ENCODE measurements at regions not wholly inside any gene's neighbourhood (a gene's known extent, or its start where the extent isn't known, plus 50 kb on each side); places are given as distances from the start of the nearest gene placed in this dataset.

- DNase-seq (ENCODE audit: low read depth) = no peak
- no peak overlapping the region for H3K4me3 ChIP-seq (ENCODE audit: low read depth, low read length)
- TF ChIP-seq, protein P1, sequence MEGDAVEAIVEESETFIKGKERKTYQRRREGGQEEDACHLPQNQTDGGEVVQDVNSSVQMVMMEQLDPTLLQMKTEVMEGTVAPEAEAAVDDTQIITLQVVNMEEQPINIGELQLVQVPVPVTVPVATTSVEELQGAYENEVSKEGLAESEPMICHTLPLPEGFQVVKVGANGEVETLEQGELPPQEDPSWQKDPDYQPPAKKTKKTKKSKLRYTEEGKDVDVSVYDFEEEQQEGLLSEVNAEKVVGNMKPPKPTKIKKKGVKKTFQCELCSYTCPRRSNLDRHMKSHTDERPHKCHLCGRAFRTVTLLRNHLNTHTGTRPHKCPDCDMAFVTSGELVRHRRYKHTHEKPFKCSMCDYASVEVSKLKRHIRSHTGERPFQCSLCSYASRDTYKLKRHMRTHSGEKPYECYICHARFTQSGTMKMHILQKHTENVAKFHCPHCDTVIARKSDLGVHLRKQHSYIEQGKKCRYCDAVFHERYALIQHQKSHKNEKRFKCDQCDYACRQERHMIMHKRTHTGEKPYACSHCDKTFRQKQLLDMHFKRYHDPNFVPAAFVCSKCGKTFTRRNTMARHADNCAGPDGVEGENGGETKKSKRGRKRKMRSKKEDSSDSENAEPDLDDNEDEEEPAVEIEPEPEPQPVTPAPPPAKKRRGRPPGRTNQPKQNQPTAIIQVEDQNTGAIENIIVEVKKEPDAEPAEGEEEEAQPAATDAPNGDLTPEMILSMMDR (IDR thresholded peaks at IDR 0.05; ENCODE audit: insufficient read depth, low read length) = no peak
Measured at GRCh38 chr9:29968831-29969230, 2395.6 kb upstream of the C9orf72 start.

DNA sequence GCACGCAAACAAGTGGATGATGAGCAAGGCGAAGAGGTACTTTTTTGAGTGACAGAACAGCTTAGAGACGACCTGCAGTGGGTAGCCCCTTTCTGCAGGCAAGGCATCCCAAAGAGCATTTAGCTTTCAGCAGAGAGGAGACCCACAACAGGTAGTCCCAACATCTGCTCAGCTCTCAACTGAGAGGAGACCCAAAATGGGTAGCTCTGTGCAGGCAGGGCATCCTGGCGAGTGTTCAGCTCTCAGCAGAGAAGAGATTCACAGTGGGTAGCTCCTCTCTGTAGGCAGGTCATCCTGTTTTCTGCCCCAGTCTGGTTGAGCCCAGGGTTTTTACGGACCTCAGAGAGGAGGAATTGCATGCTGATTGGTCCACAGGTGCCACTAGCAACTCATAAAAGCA lies 2396.1 kb upstream of the C9orf72 start:
- DNase-seq (ENCODE audit: low read depth) = no peak
- no peak overlapping the region for H3K4me3 ChIP-seq (ENCODE audit: low read depth, low read length)
- TF ChIP-seq, protein P1 (IDR thresholded peaks at IDR 0.05; ENCODE audit: insufficient read depth, low read length) = no peak

DNA sequence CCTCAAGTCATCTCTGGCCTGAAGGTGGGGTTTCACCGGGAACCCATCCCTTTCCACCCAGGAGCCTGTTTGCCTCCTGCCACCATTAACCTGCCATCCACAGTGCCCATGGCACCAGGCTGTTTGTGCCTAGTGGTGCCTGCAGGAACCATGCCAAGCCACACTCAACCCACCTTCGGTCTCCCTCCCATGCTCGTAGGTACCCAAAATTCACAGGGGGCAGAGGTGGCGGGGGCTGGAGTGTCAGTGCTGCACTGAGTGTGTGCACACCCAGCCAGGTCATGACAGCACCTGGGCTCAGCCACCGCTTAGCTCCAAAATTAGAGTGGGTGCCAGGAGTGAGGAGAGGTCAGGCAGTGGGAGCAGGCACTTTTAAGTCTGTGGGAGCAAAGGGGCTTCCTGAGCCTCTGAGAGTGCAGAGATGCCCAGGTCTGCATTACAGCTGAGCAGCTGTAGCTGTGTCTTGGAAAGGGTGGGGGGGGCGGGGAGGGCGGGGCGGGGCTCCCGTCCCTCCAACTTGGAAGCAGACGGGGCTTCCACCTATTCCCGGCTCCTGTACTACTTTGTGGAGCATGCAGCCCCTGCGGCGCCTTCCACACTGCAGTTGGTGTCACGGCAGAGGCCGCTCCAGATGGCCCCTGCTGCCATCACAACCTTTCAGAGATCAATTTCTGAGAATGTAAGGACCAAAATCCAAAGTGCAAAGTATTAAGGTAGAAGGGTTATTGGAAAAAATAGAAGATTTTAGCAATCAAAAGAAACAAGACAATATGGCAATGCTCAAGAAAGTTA lies 2396.8 kb upstream of the C9orf72 start:
- TF ChIP-seq, protein P1 (IDR thresholded peaks at IDR 0.05; ENCODE audit: insufficient read depth, low read length) = no peak
- no peak for DNase-seq (ENCODE audit: low read depth)

DNA sequence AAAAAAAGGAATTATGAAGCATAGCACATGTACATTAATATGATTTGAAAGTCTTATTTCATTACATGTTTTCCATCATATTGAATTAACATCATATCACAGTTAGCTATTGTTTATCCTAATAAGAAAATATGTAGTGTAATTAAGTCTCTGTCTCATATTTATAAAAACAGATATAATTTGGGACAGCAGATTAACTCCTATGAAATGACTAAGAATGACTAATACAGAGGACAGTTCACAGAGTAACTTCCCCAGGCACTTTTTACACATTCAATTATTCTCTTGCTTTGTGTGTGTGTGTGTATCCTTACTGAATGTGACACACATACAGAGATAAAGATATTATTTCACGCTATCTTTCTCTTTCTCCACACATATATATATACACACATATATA lies 2400.9 kb upstream of the C9orf72 start:
- H3K4me3 ChIP-seq (ENCODE audit: low read depth, low read length) = no peak overlapping the region
- TF ChIP-seq, protein P1 (IDR thresholded peaks at IDR 0.05; ENCODE audit: insufficient read depth, low read length) = no peak
- no peak for DNase-seq (ENCODE audit: low read depth)

More for the DNA sequence above, 2396.8 kb upstream of the C9orf72 start:
- no peak overlapping the region for H3K4me3 ChIP-seq (ENCODE audit: low read depth, low read length)

GRCh38 chr9:29976981-29977380 lies 2403.7 kb upstream of the C9orf72 start:
- no peak for DNase-seq (ENCODE audit: low read depth)
- TF ChIP-seq, protein P1 (IDR thresholded peaks at IDR 0.05; ENCODE audit: insufficient read depth, low read length) = no peak

DNA sequence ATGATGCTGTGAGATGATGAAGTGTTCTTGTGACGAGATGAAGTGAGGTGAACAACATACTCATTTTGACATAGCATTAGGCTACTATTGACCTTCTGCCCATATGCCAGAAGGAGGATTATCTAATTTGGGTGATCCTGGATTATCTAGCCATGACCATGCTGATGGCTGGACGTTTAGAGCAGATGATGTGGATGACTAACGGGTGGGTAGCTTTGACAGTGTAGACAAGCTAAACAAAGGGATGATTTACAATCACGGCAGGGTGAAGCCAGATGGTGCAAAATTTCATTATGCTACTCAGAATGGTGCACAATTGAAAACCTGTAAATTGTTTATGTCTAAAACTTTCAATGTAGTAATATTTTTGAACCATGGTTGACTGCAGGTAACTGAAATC lies 2403.4 kb upstream of the ACO1 start:
- H3K4me3 ChIP-seq (ENCODE audit: low read depth, low read length) = no peak overlapping the region
- TF ChIP-seq, protein P1 (IDR thresholded peaks at IDR 0.05; ENCODE audit: insufficient read depth, low read length) = no peak

More at GRCh38 chr9:29976981-29977380, 2403.7 kb upstream of the C9orf72 start:
- no peak overlapping the region for H3K4me3 ChIP-seq (ENCODE audit: low read depth, low read length)

More for the DNA sequence above, 2403.4 kb upstream of the ACO1 start:
- no peak for DNase-seq (ENCODE audit: low read depth)
